SK-N-MC (cell line): ENCODE measurements at regions not wholly inside any gene's neighbourhood (a gene's known extent, or its start where the extent isn't known, plus 50 kb on each side); places are given as distances from the start of the nearest gene placed in this dataset.
"Not testable (repeated sequence)": the region's sequence is repeated elsewhere in the genome, so short reads cannot be mapped to it uniquely, and the experiment has no call there.

Experiments used
- EZH2 ChIP-seq: fragments of 200-600 bp; sonication (generic); IDR thresholded peaks from one replicate; pipeline ENCODE4 v1.6.1; 2017; ENCODE audit warnings: antibody characterized with exemption
- POLR2AphosphoS5 ChIP-seq: IDR thresholded peaks from 2 replicates; pipeline ENCODE4 v1.6.1; 2012; ENCODE audit warnings: mild to moderate bottlenecking, low read depth, low read length, borderline replicate concordance

DNA sequence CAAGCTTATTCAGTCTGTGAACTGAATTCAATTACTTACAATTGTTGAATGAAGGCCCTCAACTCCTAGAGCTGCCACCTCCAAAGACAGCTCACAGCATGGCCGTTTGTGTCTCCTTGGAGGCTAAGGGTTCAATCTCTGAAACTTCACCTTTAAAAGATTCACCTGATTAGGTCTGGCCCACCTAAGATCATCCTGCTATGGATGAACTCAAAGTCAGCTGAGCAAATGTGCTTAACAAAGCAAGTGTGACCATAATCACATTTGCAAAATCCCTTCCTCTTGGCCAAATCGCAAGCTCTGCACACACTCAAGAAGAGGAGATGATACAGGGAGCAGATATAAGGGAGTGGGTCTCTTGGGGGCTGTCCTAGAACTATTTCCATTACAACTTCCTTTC lies 105.0 kb upstream of the FAM90A1 start:
- not testable (repeated sequence) for TF ChIP-seq POLR2AphosphoS5, EZH2
